A673 (cell line): ENCODE measurements at regions not wholly inside any gene's neighbourhood (a gene's known extent, or its start where the extent isn't known, plus 50 kb on each side); places are given as distances from the start of the nearest gene placed in this dataset.

Experiments
- BruUV-seq: library from RNA; stranded (reverse); fragments of 400-500 nt; replicated peaks from 2 replicates; lab custom pipeline; 2021; lab: Mats Ljungman, UMichigan
- CTCF ChIA-PET: fragments of 300-600 bp; sonication (Branson Sonifier 250); formaldehyde crosslinking; loops from one replicate; lab custom pipeline; 2022; ENCODE audit warnings: antibody characterized with exemption; lab: Charles Lee
- POLR2A ChIA-PET: fragments of 300-600 bp; sonication (Branson Sonifier 250); formaldehyde crosslinking; loops from one replicate; lab custom pipeline; 2022; ENCODE audit warnings: antibody characterized with exemption; ENCODE audit not compliant: low non-redundant PET; lab: Charles Lee
- DNase-seq: peaks from one replicate; pipeline ENCODE4 v3.0.0-alpha.2; 2015; ENCODE audit warnings: low spot score
- H3K27ac ChIP-seq: fragments of 200-600 bp; sonication (generic); 2 replicates; pipeline ENCODE4 v1.5.1; 2016; ENCODE audit warnings: mixed run types, low read depth, mild to moderate bottlenecking, mixed read lengths, antibody characterized with exemption, low read length; ENCODE audit not compliant: poor library complexity, severe bottlenecking
- H3K27me3 ChIP-seq: fragments of 200-600 bp; sonication (generic); replicated peaks from 2 replicates; pipeline ENCODE4 v1.6.1; 2017; ENCODE audit warnings: mixed run types, low read depth, mild to moderate bottlenecking, mixed read lengths, antibody characterized with exemption, low read length; ENCODE audit not compliant: insufficient read depth, poor library complexity
- H3K36me3 ChIP-seq: fragments of 200-600 bp; sonication (generic); 2 replicates; pipeline ENCODE4 v1.6.1; 2016; ENCODE audit warnings: mixed run types, mild to moderate bottlenecking, mixed read lengths, antibody characterized with exemption, low read length; ENCODE audit not compliant: insufficient read depth, poor library complexity, severe bottlenecking
- H3K4me1 ChIP-seq: fragments of 200-600 bp; sonication (generic); 2 replicates; pipeline ENCODE4 v1.6.1; 2017; ENCODE audit warnings: mixed run types, mild to moderate bottlenecking, mixed read lengths, antibody characterized with exemption, low read length; ENCODE audit not compliant: insufficient read depth, poor library complexity, severe bottlenecking
- H3K4me3 ChIP-seq: fragments of 200-600 bp; sonication (generic); 2 replicates; pipeline ENCODE4 v1.5.1; 2016; ENCODE audit warnings: low read depth, mixed run types, mild to moderate bottlenecking, mixed read lengths, low read length; ENCODE audit not compliant: poor library complexity, severe bottlenecking
- H3K9me3 ChIP-seq: fragments of 200-600 bp; sonication (generic); 2 replicates; pipeline ENCODE4 v1.6.1; 2016; ENCODE audit warnings: mixed run types, low read depth, mild to moderate bottlenecking, mixed read lengths, antibody characterized with exemption, low read length; ENCODE audit not compliant: poor library complexity, severe bottlenecking
- EZH2 ChIP-seq: fragments of 200-600 bp; sonication (generic); IDR thresholded peaks from 2 replicates; pipeline ENCODE4 v1.6.1; 2017; ENCODE audit warnings: borderline replicate concordance, low read depth, mild to moderate bottlenecking, mixed read lengths, antibody characterized with exemption, low read length; ENCODE audit not compliant: poor library complexity, severe bottlenecking
- intact Hi-C: fragments of 100-400 bp; cut with micrococcal nuclease; formaldehyde crosslinking; loops from one replicate; pipeline ENCODE4 v1.10.0; 2022; ENCODE audit not compliant: unreplicated experiment
- TF ChIP-seq, protein P1 (sequence below): fragments of 300-800, 200-600 bp; sonication (generic); conservative IDR thresholded peaks from 2 replicates; pipeline ENCODE4 v1.5.1; 2017; ENCODE audit warnings: low read depth, mild to moderate bottlenecking, antibody characterized with exemption, low read length, moderate library complexity, mixed read lengths

- TF ChIP-seq, protein P1, sequence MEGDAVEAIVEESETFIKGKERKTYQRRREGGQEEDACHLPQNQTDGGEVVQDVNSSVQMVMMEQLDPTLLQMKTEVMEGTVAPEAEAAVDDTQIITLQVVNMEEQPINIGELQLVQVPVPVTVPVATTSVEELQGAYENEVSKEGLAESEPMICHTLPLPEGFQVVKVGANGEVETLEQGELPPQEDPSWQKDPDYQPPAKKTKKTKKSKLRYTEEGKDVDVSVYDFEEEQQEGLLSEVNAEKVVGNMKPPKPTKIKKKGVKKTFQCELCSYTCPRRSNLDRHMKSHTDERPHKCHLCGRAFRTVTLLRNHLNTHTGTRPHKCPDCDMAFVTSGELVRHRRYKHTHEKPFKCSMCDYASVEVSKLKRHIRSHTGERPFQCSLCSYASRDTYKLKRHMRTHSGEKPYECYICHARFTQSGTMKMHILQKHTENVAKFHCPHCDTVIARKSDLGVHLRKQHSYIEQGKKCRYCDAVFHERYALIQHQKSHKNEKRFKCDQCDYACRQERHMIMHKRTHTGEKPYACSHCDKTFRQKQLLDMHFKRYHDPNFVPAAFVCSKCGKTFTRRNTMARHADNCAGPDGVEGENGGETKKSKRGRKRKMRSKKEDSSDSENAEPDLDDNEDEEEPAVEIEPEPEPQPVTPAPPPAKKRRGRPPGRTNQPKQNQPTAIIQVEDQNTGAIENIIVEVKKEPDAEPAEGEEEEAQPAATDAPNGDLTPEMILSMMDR: no peak
- no peak for TF ChIP-seq EZH2
- H3K27ac ChIP-seq: no peak overlapping the region
- intact Hi-C loops: no loop called here
- no peak overlapping the region for H3K4me3 ChIP-seq
- POLR2A ChIA-PET: no interaction called here
- CTCF ChIA-PET: no interaction called here
- H3K9me3 ChIP-seq: peaks cover 6% of the 10 kb centered on the region
- H3K27me3 ChIP-seq: peaks cover 4% of the 10 kb centered on the region
- no peaks in the 10 kb centered on the region for H3K36me3 ChIP-seq
- H3K4me1 ChIP-seq: no peaks in the 10 kb centered on the region
- no TSS peak for BruUV-seq
- DNase-seq: no peak
Observed at GRCh38 chr2:238518172-238518820, 91.6 kb downstream of the ASB1 start.

GRCh38 chr2:238518821-238519186, 92.1 kb downstream of the ASB1 start:
- H3K36me3 ChIP-seq: no peaks in the 10 kb centered on the region
- peaks cover 6% of the 10 kb centered on the region for H3K9me3 ChIP-seq
- TF ChIP-seq EZH2: no peak
- TF ChIP-seq, protein P1: no peak
- POLR2A ChIA-PET: no interaction called here
- intact Hi-C loops: no loop called here
- no peaks in the 10 kb centered on the region for H3K4me1 ChIP-seq
- peaks cover 4% of the 10 kb centered on the region for H3K27me3 ChIP-seq
- H3K4me3 ChIP-seq: no peak overlapping the region
- no TSS peak for BruUV-seq
- CTCF ChIA-PET: no interaction called here
- no peak overlapping the region for H3K27ac ChIP-seq
- no peak for DNase-seq

DNA sequence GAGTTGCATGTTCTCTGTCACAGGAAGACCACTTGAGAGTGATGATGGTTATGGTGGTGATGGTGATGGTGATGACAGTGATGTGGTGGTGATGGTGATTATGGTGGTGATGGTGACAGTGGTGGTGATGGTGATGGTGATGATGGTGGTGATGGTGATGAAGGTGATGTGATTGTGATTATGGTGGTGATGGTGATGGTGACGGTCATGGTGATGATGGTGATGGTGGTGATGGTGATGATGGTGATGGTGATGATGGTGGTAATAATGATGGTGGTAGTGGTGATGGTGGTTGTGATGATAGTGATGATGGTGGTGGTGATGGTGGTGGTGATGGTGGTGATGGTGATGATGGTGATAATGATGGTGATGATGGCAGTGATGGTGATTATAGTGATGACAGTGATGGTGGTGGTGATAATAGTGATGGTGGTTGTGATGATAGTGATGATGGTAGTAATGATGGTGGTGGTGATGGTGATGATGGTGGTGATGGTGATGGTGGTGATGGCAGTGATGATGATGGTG, 93.7 kb downstream of the ASB1 start:
- no peaks in the 10 kb centered on the region for H3K4me1 ChIP-seq
- peaks cover 4% of the 10 kb centered on the region for H3K27me3 ChIP-seq
- ChIA-PET POLR2A (no interaction called here), CTCF (no interaction called here)
- peaks cover 6% of the 10 kb centered on the region for H3K9me3 ChIP-seq
- BruUV-seq: no TSS peak
- intact Hi-C loops: no loop called here
- no peak for DNase-seq
- TF ChIP-seq EZH2: no peak
- TF ChIP-seq, protein P1: no peak
- H3K4me3 ChIP-seq: no peak overlapping the region
- no peaks in the 10 kb centered on the region for H3K36me3 ChIP-seq
- no peak overlapping the region for H3K27ac ChIP-seq
